ENCODE measurements at regions not wholly inside any gene's neighbourhood (a gene's known extent, or its start where the extent isn't known, plus 50 kb on each side); places are given as distances from the start of the nearest gene placed in this dataset.

- DNase-seq (ENCODE audit: low spot score): no peak
Measured at GRCh38 chr9:90408659-90409058, 234.0 kb downstream of the DIRAS2 start.

GRCh38 chr9:90419221-90419851 lies 223.3 kb downstream of the DIRAS2 start:
- no peak for DNase-seq (ENCODE audit: low spot score)

GRCh38 chr9:90420211-90420610 lies 222.4 kb downstream of the DIRAS2 start:
- no peak for DNase-seq (ENCODE audit: low spot score)

GRCh38 chr9:90420768-90421513 lies 221.7 kb downstream of the DIRAS2 start:
- no peak for DNase-seq (ENCODE audit: low spot score)

- no peak for DNase-seq (ENCODE audit: low spot score)
Measured at GRCh38 chr9:90421786-90422185, 220.8 kb downstream of the DIRAS2 start.

GRCh38 chr9:90423661-90424193 lies 218.9 kb downstream of the DIRAS2 start:
- no peak for DNase-seq (ENCODE audit: low spot score)

GRCh38 chr9:90428517-90428916 lies 214.1 kb downstream of the DIRAS2 start:
- DNase-seq (ENCODE audit: low spot score): no peak

- no peak for DNase-seq (ENCODE audit: low spot score)
Measured at GRCh38 chr9:90432951-90433350, 209.7 kb downstream of the DIRAS2 start.

GRCh38 chr9:90433398-90433941 lies 209.2 kb downstream of the DIRAS2 start:
- no peak for DNase-seq (ENCODE audit: low spot score)

GRCh38 chr9:90441814-90442213 lies 200.8 kb downstream of the DIRAS2 start:
- no peak for DNase-seq (ENCODE audit: low spot score)

- no peak for DNase-seq (ENCODE audit: low spot score)
Measured at GRCh38 chr9:90442723-90443122, 199.9 kb downstream of the DIRAS2 start.

- no peak for DNase-seq (ENCODE audit: low spot score)
Measured at GRCh38 chr9:90444609-90445204, 197.9 kb downstream of the DIRAS2 start.

GRCh38 chr9:90445391-90445790 lies 197.2 kb downstream of the DIRAS2 start:
- no peak for DNase-seq (ENCODE audit: low spot score)

GRCh38 chr9:90446200-90446948 lies 196.2 kb downstream of the DIRAS2 start:
- DNase-seq (ENCODE audit: low spot score): no peak

- no peak for DNase-seq (ENCODE audit: low spot score)
Measured at GRCh38 chr9:90447773-90448172, 194.9 kb downstream of the DIRAS2 start.

GRCh38 chr9:90449213-90449925 lies 193.3 kb downstream of the DIRAS2 start:
- no peak for DNase-seq (ENCODE audit: low spot score)

GRCh38 chr9:90451804-90452203 lies 190.8 kb downstream of the DIRAS2 start:
- DNase-seq (ENCODE audit: low spot score): no peak

- DNase-seq (ENCODE audit: low spot score): no peak
Measured at GRCh38 chr9:90455316-90455715, 187.3 kb downstream of the DIRAS2 start.

- DNase-seq (ENCODE audit: low spot score): no peak
Measured at GRCh38 chr9:90457386-90458190, 185.0 kb downstream of the DIRAS2 start.

GRCh38 chr9:90458485-90458884 lies 184.1 kb downstream of the DIRAS2 start:
- peak; percentile 16 for DNase-seq (ENCODE audit: low spot score)

GRCh38 chr9:90459321-90459720 lies 183.3 kb downstream of the DIRAS2 start:
- DNase-seq (ENCODE audit: low spot score): no peak
